HG03064 (cell line): ENCODE measurements at regions not wholly inside any gene's neighbourhood (a gene's known extent, or its start where the extent isn't known, plus 50 kb on each side); places are given as distances from the start of the nearest gene placed in this dataset.

Experiments used
- ATAC-seq: cut with Tn5 transposase; IDR thresholded peaks from one replicate; pipeline ENCODE4 v1.9.1; 2021; ENCODE audit warnings: low read depth; ENCODE audit not compliant: unreplicated experiment

- no peak for ATAC-seq
Observed at GRCh38 chr2:75288760-75289159, 89.4 kb upstream of the TACR1 start.

- no peak for ATAC-seq
Observed at GRCh38 chr2:75287624-75288316, 88.5 kb upstream of the TACR1 start.

GRCh38 chr2:75284345-75284744 lies 85.0 kb upstream of the TACR1 start:
- ATAC-seq: no peak

GRCh38 chr2:75278821-75279379 lies 79.6 kb upstream of the TACR1 start:
- ATAC-seq: no peak

- no peak for ATAC-seq
Observed at GRCh38 chr2:75278314-75278713, 79.0 kb upstream of the TACR1 start.

GRCh38 chr2:75277111-75277510 lies 77.8 kb upstream of the TACR1 start:
- no peak for ATAC-seq

- no peak for ATAC-seq
Observed at GRCh38 chr2:75276093-75277029, 77.0 kb upstream of the TACR1 start.

- ATAC-seq: no peak
Observed at GRCh38 chr2:75274936-75275335, 75.6 kb upstream of the TACR1 start.

GRCh38 chr2:75268112-75268511 lies 68.8 kb upstream of the TACR1 start:
- no peak for ATAC-seq

- ATAC-seq: no peak
Observed at GRCh38 chr2:75261923-75262322, 62.6 kb upstream of the TACR1 start.

GRCh38 chr2:75260946-75261345 lies 61.6 kb upstream of the TACR1 start:
- ATAC-seq: no peak

- ATAC-seq: no peak
Observed at GRCh38 chr2:75258620-75259019, 59.3 kb upstream of the TACR1 start.

- no peak for ATAC-seq
Observed at GRCh38 chr2:75256485-75256884, 57.2 kb upstream of the TACR1 start.

- no peak for ATAC-seq
Observed at GRCh38 chr2:75253526-75253925, 54.2 kb upstream of the TACR1 start.

- no peak for ATAC-seq
Observed at GRCh38 chr2:75251896-75252295, 52.6 kb upstream of the TACR1 start.
